IMR-90 (cell line): ENCODE measurements at regions not wholly inside any gene's neighbourhood (a gene's known extent, or its start where the extent isn't known, plus 50 kb on each side); places are given as distances from the start of the nearest gene placed in this dataset.

Source experiments
- ATAC-seq: fragments of 200-7000 bp; cut with Tn5 transposase; 2 replicates; pipeline ENCODE4 v1.9.1; 2020; ENCODE audit warnings: low read depth, mild to moderate bottlenecking, moderate library complexity
- BruUV-seq: library from RNA; stranded (reverse); fragments of 400-500 nt; replicated peaks from 2 replicates; lab custom pipeline; 2021; lab: Mats Ljungman, UMichigan
- CTCF ChIA-PET: fragments of 300-600 bp; formaldehyde crosslinking; extraction: SDS; loops from one replicate; lab custom pipeline; 2021; ENCODE audit warnings: antibody characterized with exemption; lab: Yijun Ruan, JAX
- POLR2A ChIA-PET: fragments of 300-600 bp; sonication (Branson Sonifier 250); formaldehyde crosslinking; loops from one replicate; lab custom pipeline; 2022; ENCODE audit warnings: antibody characterized with exemption; ENCODE audit not compliant: unreplicated experiment; lab: Charles Lee
- DNase-seq: peaks from one replicate; pipeline ENCODE4 v3.0.0; 2013
- H2AFZ ChIP-seq: replicated peaks from 2 replicates; pipeline ENCODE3; 2013; ENCODE audit warnings: low read length, mild to moderate bottlenecking; ENCODE audit not compliant: poor library complexity
- H2AK5ac ChIP-seq: 2 replicates; pipeline ENCODE4 v1.6.1; 2013; ENCODE audit warnings: low read depth, low read length, inconsistent platforms
- H2AK9ac ChIP-seq: replicated peaks from 2 replicates; pipeline ENCODE3; 2013; ENCODE audit warnings: mild to moderate bottlenecking, low read depth, low read length, moderate library complexity; ENCODE audit not compliant: poor library complexity
- H2BK120ac ChIP-seq: 2 replicates; pipeline ENCODE4 v1.6.1; 2013; ENCODE audit warnings: low read depth, low read length, inconsistent platforms
- H2BK15ac ChIP-seq: 3 replicates; pipeline ENCODE4 v1.6.1; 2013; ENCODE audit warnings: low read depth, low read length, inconsistent platforms
- H2BK20ac ChIP-seq: 2 replicates; pipeline ENCODE4 v1.6.1; 2013; ENCODE audit warnings: low read depth, mild to moderate bottlenecking, inconsistent platforms, low read length, moderate library complexity
- H2BK5ac ChIP-seq: 2 replicates; pipeline ENCODE4 v1.6.1; 2013; ENCODE audit warnings: mild to moderate bottlenecking, low read depth, low read length, inconsistent platforms; ENCODE audit not compliant: poor library complexity, severe bottlenecking
- H3K14ac ChIP-seq: replicated peaks from 2 replicates; pipeline ENCODE4 v1.6.1; 2013; ENCODE audit warnings: low read depth, low read length, inconsistent platforms
- H3K18ac ChIP-seq: 2 replicates; pipeline ENCODE4 v1.6.1; 2013; ENCODE audit warnings: low read depth, low read length, control low read depth
- H3K23ac ChIP-seq: 2 replicates; pipeline ENCODE4 v1.6.1; 2013; ENCODE audit warnings: low read depth, low read length, inconsistent platforms
- H3K27ac ChIP-seq: 2 replicates; pipeline ENCODE4 v1.5.1; 2013; ENCODE audit warnings: mild to moderate bottlenecking, control low read depth, low read length; ENCODE audit not compliant: insufficient read depth
- H3K27me3 ChIP-seq: 2 replicates; pipeline ENCODE4 v1.6.1; 2013; ENCODE audit warnings: low read length; ENCODE audit not compliant: control insufficient read depth, insufficient read depth
- H3K36me3 ChIP-seq: 2 replicates; pipeline ENCODE4 v1.6.1; 2013; ENCODE audit warnings: low read length, mixed read lengths; ENCODE audit not compliant: control insufficient read depth, insufficient read depth
- H3K4ac ChIP-seq: 2 replicates; pipeline ENCODE4 v1.6.1; 2013; ENCODE audit warnings: low read depth, low read length, inconsistent platforms
- H3K4me1 ChIP-seq: 2 replicates; pipeline ENCODE4 v1.6.1; 2013; ENCODE audit warnings: low read length, mixed read lengths; ENCODE audit not compliant: control insufficient read depth, insufficient read depth
- H3K4me2 ChIP-seq: 2 replicates; pipeline ENCODE4 v1.6.1; 2013; ENCODE audit warnings: low read depth, mild to moderate bottlenecking, control low read depth, low read length, moderate library complexity
- H3K4me3 ChIP-seq: 2 replicates; pipeline ENCODE4 v1.5.1; 2013; ENCODE audit warnings: low read depth, mild to moderate bottlenecking, control low read depth, low read length, moderate library complexity; ENCODE audit not compliant: insufficient read depth
- H3K56ac ChIP-seq: 2 replicates; pipeline ENCODE4 v1.6.1; 2013; ENCODE audit warnings: low read length, inconsistent platforms; ENCODE audit not compliant: insufficient read depth; ENCODE audit errors: extremely low read depth
- H3K79me1 ChIP-seq, 2 experiments: 2 replicates each; pipeline ENCODE4 v1.6.1; 2013; ENCODE audit warnings: low read length in 2 of 2, inconsistent platforms in 1 of 2, low read depth in 1 of 2
- H3K9ac ChIP-seq: 2 replicates; pipeline ENCODE4 v1.6.1; 2013; ENCODE audit warnings: low read depth, low read length, control low read depth
- H3K9me1 ChIP-seq: 2 replicates; pipeline ENCODE4 v1.6.1; 2013; ENCODE audit warnings: low read length, inconsistent platforms; ENCODE audit not compliant: insufficient read depth
- H3K9me3 ChIP-seq: 2 replicates; pipeline ENCODE4 v1.6.1; 2013; ENCODE audit warnings: low read length; ENCODE audit not compliant: control insufficient read depth, insufficient read depth
- H4K20me1 ChIP-seq: 2 replicates; pipeline ENCODE4 v1.6.1; 2013; ENCODE audit warnings: low read length, inconsistent platforms; ENCODE audit not compliant: insufficient read depth
- H4K5ac ChIP-seq: 2 replicates; pipeline ENCODE4 v1.6.1; 2013; ENCODE audit warnings: mild to moderate bottlenecking, low read depth, low read length, control low read depth
- H4K8ac ChIP-seq, 2 experiments: 2 replicates each; pipeline ENCODE4 v1.6.1; 2013; ENCODE audit warnings: low read depth in 2 of 2, low read length in 2 of 2, control low read depth in 1 of 2, inconsistent platforms in 1 of 2
- H4K91ac ChIP-seq: 2 replicates; pipeline ENCODE4 v1.6.1; 2013; ENCODE audit warnings: low read depth, low read length, inconsistent platforms; ENCODE audit not compliant: insufficient read depth
- CEBPB ChIP-seq: IDR thresholded peaks from 2 replicates; pipeline ENCODE4 v1.6.1; 2012; ENCODE audit warnings: low read depth, low read length, improper control_type of control experiment
- MAFK ChIP-seq: IDR thresholded peaks from 2 replicates; pipeline ENCODE4 v1.6.1; 2012; ENCODE audit warnings: low read depth, low read length, improper control_type of control experiment
- MAZ ChIP-seq: IDR thresholded peaks from 2 replicates; pipeline ENCODE4 v1.6.1; 2012; ENCODE audit warnings: low read depth, mild to moderate bottlenecking, low read length, improper control_type of control experiment, moderate library complexity, borderline replicate concordance
- RAD21 ChIP-seq: IDR thresholded peaks from 2 replicates; pipeline ENCODE4 v1.6.1; 2012; ENCODE audit warnings: low read length, improper control_type of control experiment
- SMC3 ChIP-seq: fragments of 150-350 bp; IDR thresholded peaks from 2 replicates; pipeline ENCODE4 v1.6.1; 2016; ENCODE audit warnings: low read depth, mild to moderate bottlenecking, antibody characterized with exemption, low read length, moderate library complexity
- WGBS, 2 experiments: methylation state at CpG; one replicate each; pipeline versions ENCODE4 v1.1.5 to v1.1.7; 2013; ENCODE audit warnings: missing lambda C conversion rate in 2 of 2; ENCODE audit not compliant: insufficient read length in 1 of 2; ENCODE audit errors: extremely low coverage in 2 of 2; 5-methylcytosine and 5-hydroxymethylcytosine counted together
- dilution Hi-C: fragments of 300-500 bp; cut with HindIII; formaldehyde crosslinking; loops from one replicate; pipeline ENCODE4 v1.14.3; 2018; ENCODE audit warnings: low sequenced_read_pairs; ENCODE audit not compliant: unreplicated experiment
- in situ Hi-C: fragments of 300-500 bp; cut with MboI; formaldehyde crosslinking; loops from 3 replicates; pipeline ENCODE4 v1.14.3; 2019; ENCODE audit warnings: low sequenced_read_pairs, inconsistent platforms, mixed read lengths
- intact Hi-C: fragments of 100-400 bp; cut with micrococcal nuclease; formaldehyde crosslinking; loops from 2 replicates; pipeline ENCODE4 v1.10.0; 2022
- TF ChIP-seq, protein P1 (sequence below): fragments of 150-350 bp; IDR thresholded peaks from 2 replicates; pipeline ENCODE4 v1.6.1; 2017; ENCODE audit warnings: mild to moderate bottlenecking, antibody characterized with exemption, low read length, low read depth
- TF ChIP-seq, protein P2 (sequence below): fragments of 150-350 bp; IDR thresholded peaks from 2 replicates; pipeline ENCODE4 v1.6.1; 2016; ENCODE audit warnings: low read depth, mild to moderate bottlenecking, low read length, moderate library complexity, borderline replicate concordance

DNA sequence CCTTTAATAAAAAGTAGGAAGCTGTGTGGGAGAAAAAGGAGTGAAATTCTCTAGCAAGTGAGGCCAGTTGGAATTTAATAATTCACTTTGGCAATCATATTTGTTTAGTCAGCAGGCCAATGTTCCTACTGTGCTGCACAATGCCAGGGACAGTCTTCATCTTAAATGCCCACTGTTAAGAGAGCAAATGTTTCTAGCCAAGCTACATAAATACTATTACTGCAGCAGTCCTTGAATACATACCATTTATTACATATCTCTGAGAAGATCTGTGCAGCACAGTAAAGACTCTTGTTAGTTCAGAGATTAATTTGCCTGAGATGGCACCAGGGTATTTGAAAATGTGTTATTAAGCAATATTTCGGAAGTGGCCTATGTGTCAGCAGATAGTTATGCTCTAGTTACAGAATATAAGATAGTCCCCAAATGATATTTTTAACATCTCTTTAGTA, 105.4 kb downstream of the OGFRL1 start:
- BruUV-seq: no TSS peak
- Histone ChIP-seq H2BK120ac (peak overlapping the region; percentile 22), H4K8ac (peak overlapping the region; percentile 9 to 46; a peak in 3 of 4 replicates), H3K14ac (no peak overlapping the region; the same call in 1 of the 2 replicates), H2AK5ac (no peak overlapping the region), H3K23ac (peak overlapping the region; percentile 2; the same call in 1 of the 2 replicates), H4K20me1 (no peaks in the 10 kb centered on the region), H3K4me2 (peak overlapping the region; percentile 92; the same call in 1 of the 2 replicates), H4K91ac (no peak overlapping the region), H2BK5ac (peak overlapping the region; percentile 75), H3K79me1 (peaks cover 36 to 57% of the 10 kb centered on the region in 2 experiments), H2AK9ac (no peak overlapping the region), H3K36me3 (peaks cover 4% of the 10 kb centered on the region), H3K4me1 (peaks cover 24% of the 10 kb centered on the region), H3K27me3 (no peaks in the 10 kb centered on the region), H4K5ac (peak overlapping the region; percentile 57; the same call in 1 of the 2 replicates), H3K56ac (no peak overlapping the region), H3K18ac (peak overlapping the region; percentile 95; the same call in 1 of the 2 replicates), H2BK15ac (no peak overlapping the region), H3K27ac (peak overlapping the region; percentile 48; the same call in 1 of the 2 replicates), H2BK20ac (peak overlapping the region; percentile 11), H3K9me1 (peaks cover 17% of the 10 kb centered on the region), H3K9me3 (no peaks in the 10 kb centered on the region), H2AFZ (no peak overlapping the region), H3K4ac (peak overlapping the region; percentile 1; the same call in 1 of the 2 replicates), H3K9ac (no peak overlapping the region), H3K4me3 (no peak overlapping the region)
- ATAC-seq (peak; percentile 57), DNase-seq (peak; percentile 63)
- in situ Hi-C loops (loop anchor here (25.0 kb wide), 1 partner anchor 693 kb away; no protein-coding TSS in a partner anchor), dilution Hi-C loops (no loop called here), intact Hi-C loops (no loop called here)
- ChIA-PET CTCF (interaction anchor here (0.6 to 1.1 kb wide), 2 partner anchors 116 to 155 kb away, joined by 3 to 5 read pairs; no protein-coding TSS in a partner anchor), POLR2A (no interaction called here)
- TF ChIP-seq MAZ (no peak), SMC3 (no peak), RAD21 (no peak), CEBPB (peak; percentile 90), MAFK (0 out of 2 replicates have a peak, but pooled peaks have one; percentile 7)
- TF ChIP-seq, protein P1, sequence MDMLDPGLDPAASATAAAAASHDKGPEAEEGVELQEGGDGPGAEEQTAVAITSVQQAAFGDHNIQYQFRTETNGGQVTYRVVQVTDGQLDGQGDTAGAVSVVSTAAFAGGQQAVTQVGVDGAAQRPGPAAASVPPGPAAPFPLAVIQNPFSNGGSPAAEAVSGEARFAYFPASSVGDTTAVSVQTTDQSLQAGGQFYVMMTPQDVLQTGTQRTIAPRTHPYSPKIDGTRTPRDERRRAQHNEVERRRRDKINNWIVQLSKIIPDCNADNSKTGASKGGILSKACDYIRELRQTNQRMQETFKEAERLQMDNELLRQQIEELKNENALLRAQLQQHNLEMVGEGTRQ: no peak
- TF ChIP-seq, protein P2, sequence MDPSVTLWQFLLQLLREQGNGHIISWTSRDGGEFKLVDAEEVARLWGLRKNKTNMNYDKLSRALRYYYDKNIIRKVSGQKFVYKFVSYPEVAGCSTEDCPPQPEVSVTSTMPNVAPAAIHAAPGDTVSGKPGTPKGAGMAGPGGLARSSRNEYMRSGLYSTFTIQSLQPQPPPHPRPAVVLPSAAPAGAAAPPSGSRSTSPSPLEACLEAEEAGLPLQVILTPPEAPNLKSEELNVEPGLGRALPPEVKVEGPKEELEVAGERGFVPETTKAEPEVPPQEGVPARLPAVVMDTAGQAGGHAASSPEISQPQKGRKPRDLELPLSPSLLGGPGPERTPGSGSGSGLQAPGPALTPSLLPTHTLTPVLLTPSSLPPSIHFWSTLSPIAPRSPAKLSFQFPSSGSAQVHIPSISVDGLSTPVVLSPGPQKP: no peak
- no CpG with 5 or more reads among the region's 1 CpG for WGBS, 2 experiments
